ENCODE measurements at regions not wholly inside any gene's neighbourhood (a gene's known extent, or its start where the extent isn't known, plus 50 kb on each side); places are given as distances from the start of the nearest gene placed in this dataset.

DNA sequence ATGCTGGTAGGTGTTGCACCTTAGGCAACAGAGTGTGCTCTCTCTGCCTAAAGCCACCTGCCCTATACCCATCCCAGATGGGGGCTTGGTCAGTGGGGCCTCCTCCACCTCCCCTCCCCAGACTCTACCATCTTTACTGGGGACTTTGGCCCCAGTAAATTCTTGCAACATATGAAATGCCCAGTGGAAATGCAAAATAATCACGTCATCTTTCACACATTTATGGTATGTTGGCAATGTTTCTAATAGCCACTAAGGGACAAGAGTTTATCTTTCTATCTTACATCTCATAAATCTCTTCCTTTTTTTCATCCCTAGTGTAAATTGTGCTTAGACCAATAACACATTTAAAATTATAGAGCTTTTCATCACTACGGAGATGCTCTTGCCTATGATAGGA is 103.0 kb upstream of the MAML3 start:
- H3K36me3 ChIP-seq (ENCODE audit: control insufficient read depth, insufficient read depth, low read length) = no peaks in the 10 kb centered on the region
- WGBS, 2 experiments = 97 to 100% methylated on average over 2 of the region's 2 CpGs
- H3K4me3 ChIP-seq (ENCODE audit: insufficient read depth, low read depth, low read length) = no peak overlapping the region
- H3K9me3 ChIP-seq (ENCODE audit: control insufficient read depth, low read length) = no peaks in the 10 kb centered on the region
- peaks cover 4% of the 10 kb centered on the region for H3K27me3 ChIP-seq (ENCODE audit: control insufficient read depth, insufficient read depth, low read length, poor library complexity, severe bottlenecking)
- H3K4me1 ChIP-seq (ENCODE audit: control insufficient read depth, insufficient read depth, low read length) = peaks cover 19% of the 10 kb centered on the region
- no peak overlapping the region for H3K27ac ChIP-seq (ENCODE audit: insufficient read depth, low read depth, low read length, poor library complexity, severe bottlenecking)

DNA sequence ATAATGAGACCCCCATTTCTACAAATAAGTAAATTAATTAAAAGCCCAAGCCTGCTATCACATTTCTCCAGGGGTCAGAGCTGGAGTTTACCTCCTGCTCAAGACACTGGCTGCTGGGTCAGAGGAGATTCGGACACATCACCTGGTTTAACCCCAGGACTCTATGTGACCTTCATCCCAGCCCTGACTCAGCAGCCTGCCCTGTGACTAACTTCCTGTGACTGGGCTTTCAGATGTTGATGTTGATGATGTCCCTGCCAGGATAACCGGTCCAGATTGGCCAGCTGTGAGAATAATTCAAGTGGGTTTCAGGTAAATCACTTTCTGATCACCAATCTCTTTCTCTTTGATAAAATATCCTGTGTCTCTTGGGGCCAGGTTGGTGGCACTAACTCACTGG is 102.4 kb upstream of the MAML3 start:
- Histone ChIP-seq H3K4me1 (ENCODE audit: control insufficient read depth, insufficient read depth, low read length) (peaks cover 20% of the 10 kb centered on the region), H3K27me3 (ENCODE audit: control insufficient read depth, insufficient read depth, low read length, poor library complexity, severe bottlenecking) (peaks cover 4% of the 10 kb centered on the region), H3K27ac (ENCODE audit: insufficient read depth, low read depth, low read length, poor library complexity, severe bottlenecking) (no peak overlapping the region), H3K36me3 (ENCODE audit: control insufficient read depth, insufficient read depth, low read length) (no peaks in the 10 kb centered on the region), H3K4me3 (ENCODE audit: insufficient read depth, low read depth, low read length) (no peak overlapping the region), H3K9me3 (ENCODE audit: control insufficient read depth, low read length) (no peaks in the 10 kb centered on the region)
- WGBS, 2 experiments = 69 to 77% methylated on average over 2 of the region's 2 CpGs

DNA sequence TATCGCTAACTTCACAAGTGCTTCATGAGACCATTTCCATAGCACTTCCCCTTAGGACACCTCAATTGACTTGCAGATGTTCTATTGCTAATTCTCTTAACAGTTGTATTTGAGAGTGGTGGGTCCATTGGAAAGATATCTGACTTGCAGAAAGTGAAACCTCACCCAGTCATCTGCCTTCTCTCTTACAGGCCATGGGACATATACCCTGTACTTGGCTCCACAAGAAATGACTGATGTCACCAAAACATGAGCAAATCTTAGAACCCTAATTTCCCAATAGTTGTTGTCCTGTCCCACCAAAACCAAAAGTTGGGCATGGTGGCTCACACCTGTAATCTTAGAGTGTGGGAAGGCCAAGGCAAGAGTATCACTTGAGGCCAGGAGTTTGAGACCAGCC is 101.9 kb upstream of the MAML3 start:
- 90 to 94% methylated on average over 1 of the region's 1 CpG for WGBS, 2 experiments

DNA sequence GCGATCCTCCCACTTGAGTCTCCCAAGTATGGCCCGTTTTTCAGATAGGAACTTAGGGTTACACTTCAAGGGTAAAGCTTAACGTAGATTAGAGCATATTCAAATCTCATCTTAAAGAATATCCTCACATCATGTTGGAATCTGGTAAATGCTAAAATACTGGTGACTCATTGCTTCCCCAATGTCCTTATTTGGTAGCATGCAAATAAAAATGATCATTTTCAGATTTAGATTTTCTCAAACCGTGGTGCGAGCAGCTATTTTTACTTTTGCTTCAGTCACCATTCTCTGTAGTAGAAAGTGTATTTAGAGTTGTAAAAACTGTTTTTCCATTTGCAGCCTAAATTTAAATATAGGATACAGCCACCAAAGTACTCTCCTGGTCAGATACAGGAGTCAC is 101.5 kb upstream of the MAML3 start:
- no peak overlapping the region for H3K27ac ChIP-seq (ENCODE audit: insufficient read depth, low read depth, low read length, poor library complexity, severe bottlenecking)
- 88 to 97% methylated on average over 5 of the region's 5 CpGs for WGBS, 2 experiments
- H3K4me1 ChIP-seq (ENCODE audit: control insufficient read depth, insufficient read depth, low read length) = peaks cover 24% of the 10 kb centered on the region
- H3K27me3 ChIP-seq (ENCODE audit: control insufficient read depth, insufficient read depth, low read length, poor library complexity, severe bottlenecking) = peaks cover 4% of the 10 kb centered on the region
- H3K36me3 ChIP-seq (ENCODE audit: control insufficient read depth, insufficient read depth, low read length) = no peaks in the 10 kb centered on the region
- H3K4me3 ChIP-seq (ENCODE audit: insufficient read depth, low read depth, low read length) = no peak overlapping the region
- H3K9me3 ChIP-seq (ENCODE audit: control insufficient read depth, low read length) = no peaks in the 10 kb centered on the region

More for the DNA sequence above, 101.9 kb upstream of the MAML3 start:
- no peaks in the 10 kb centered on the region for H3K36me3 ChIP-seq (ENCODE audit: control insufficient read depth, insufficient read depth, low read length)
- H3K4me1 ChIP-seq (ENCODE audit: control insufficient read depth, insufficient read depth, low read length) = peaks cover 24% of the 10 kb centered on the region
- H3K4me3 ChIP-seq (ENCODE audit: insufficient read depth, low read depth, low read length) = no peak overlapping the region
- H3K27ac ChIP-seq (ENCODE audit: insufficient read depth, low read depth, low read length, poor library complexity, severe bottlenecking) = no peak overlapping the region
- H3K27me3 ChIP-seq (ENCODE audit: control insufficient read depth, insufficient read depth, low read length, poor library complexity, severe bottlenecking) = peaks cover 4% of the 10 kb centered on the region
- H3K9me3 ChIP-seq (ENCODE audit: control insufficient read depth, low read length) = no peaks in the 10 kb centered on the region

DNA sequence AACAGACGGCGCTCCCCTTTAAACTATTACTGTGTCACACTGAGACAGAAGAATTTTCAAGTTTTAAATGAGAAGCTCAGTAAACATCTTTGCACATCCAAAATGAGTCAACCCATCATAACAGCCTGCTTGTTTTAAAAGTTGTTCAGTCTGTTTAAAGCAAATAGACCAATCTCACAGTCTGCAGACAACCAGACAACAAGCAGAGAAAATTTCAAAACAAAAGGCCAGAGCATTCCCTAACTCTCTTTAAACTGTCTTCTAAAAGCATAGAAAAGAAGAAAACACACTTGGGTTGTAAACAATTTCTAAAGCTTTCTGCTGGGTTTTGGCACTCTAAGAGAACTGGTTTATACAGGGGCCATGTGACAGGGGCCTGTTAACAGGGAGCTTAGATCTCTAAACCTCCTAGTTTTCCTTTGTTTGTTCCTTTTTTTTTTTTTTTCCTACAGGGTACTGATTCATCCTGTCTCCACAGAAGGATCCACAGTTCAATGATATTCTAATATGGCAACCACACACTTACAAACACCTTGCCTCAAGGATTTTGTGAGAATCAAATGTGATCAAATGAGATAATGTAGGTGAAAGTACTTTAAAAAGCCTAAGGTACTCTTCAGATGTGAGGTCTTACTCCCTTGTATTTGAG is 100.8 kb upstream of the MAML3 start:
- Histone ChIP-seq H3K9me3 (ENCODE audit: control insufficient read depth, low read length) (no peaks in the 10 kb centered on the region), H3K4me1 (ENCODE audit: control insufficient read depth, insufficient read depth, low read length) (peaks cover 24% of the 10 kb centered on the region), H3K27ac (ENCODE audit: insufficient read depth, low read depth, low read length, poor library complexity, severe bottlenecking) (no peak overlapping the region), H3K4me3 (ENCODE audit: insufficient read depth, low read depth, low read length) (no peak overlapping the region), H3K27me3 (ENCODE audit: control insufficient read depth, insufficient read depth, low read length, poor library complexity, severe bottlenecking) (peaks cover 4% of the 10 kb centered on the region), H3K36me3 (ENCODE audit: control insufficient read depth, insufficient read depth, low read length) (no peaks in the 10 kb centered on the region)
- WGBS, 2 experiments = 95 to 98% methylated on average over 2 of the region's 2 CpGs

DNA sequence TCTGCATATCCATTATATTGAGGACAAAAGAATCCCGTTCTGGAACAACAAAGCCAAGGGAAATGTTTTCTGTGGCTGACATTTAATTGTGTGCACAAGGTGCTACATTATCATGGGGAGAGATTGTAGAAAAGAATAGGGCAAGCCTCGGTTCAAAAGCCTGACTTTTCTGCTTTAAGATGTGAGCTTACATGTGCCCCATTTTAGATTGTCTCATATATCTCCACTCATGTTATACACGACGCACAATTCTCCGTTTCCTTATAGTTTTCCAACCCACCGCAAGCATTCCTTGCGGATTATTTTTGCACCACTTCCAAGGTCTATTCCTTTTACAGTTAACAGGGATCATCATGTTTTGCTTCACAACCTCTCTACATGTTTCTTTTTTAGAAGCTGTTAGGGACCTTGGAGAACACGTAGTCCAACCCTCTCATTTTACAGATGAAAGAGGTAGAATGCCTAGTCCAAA is 99.6 kb upstream of the MAML3 start:
- Histone ChIP-seq H3K4me1 (ENCODE audit: control insufficient read depth, insufficient read depth, low read length) (peaks cover 24% of the 10 kb centered on the region), H3K27ac (ENCODE audit: insufficient read depth, low read depth, low read length, poor library complexity, severe bottlenecking) (peak overlapping the region; percentile 21), H3K9me3 (ENCODE audit: control insufficient read depth, low read length) (no peaks in the 10 kb centered on the region), H3K4me3 (ENCODE audit: insufficient read depth, low read depth, low read length) (no peak overlapping the region), H3K27me3 (ENCODE audit: control insufficient read depth, insufficient read depth, low read length, poor library complexity, severe bottlenecking) (peaks cover 4% of the 10 kb centered on the region), H3K36me3 (ENCODE audit: control insufficient read depth, insufficient read depth, low read length) (no peaks in the 10 kb centered on the region)
- 67 to 68% methylated on average over 8 of the region's 8 CpGs for WGBS, 2 experiments

DNA sequence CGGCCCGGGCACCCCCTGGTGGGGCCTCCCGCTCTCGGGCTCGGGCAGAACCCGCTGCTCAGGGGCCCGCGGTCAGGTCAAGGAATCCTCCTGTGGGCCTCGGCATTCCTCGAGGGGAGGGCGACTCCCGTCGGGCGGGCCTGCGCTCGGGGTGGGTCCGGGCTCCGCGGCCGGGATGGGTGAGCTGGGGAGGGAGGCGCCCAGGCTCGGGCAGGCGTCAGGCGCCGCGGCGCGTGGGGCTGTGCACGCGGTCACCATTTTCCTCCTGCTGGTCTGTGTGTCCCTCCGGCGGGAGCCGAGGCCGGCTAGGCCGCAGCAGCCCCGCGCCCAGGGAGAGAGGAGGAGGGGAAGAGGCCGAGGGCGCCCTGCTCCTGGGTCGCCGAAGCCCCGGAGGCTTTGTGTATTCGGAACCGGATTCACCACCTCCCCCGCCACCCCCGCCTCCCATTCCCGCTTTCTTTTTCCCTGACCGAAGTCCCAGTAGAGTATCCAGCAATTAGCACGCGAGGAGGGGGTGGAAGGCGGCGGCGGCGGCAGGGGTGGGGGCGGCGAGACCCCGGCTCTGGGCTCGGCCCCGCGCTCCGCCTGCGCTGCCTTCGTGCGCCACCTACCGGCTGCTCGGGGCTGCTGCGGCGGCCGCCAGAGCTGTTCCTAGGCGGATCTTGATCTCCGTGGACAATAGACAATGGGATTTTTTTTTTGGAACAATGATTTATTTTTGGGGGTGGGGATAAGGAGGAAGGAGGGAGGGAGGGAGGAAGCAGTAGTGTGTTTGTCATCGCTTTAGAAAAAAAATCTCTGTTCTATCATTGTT is 99.0 kb upstream of the MAML3 start:
- no peaks in the 10 kb centered on the region for H3K9me3 ChIP-seq (ENCODE audit: control insufficient read depth, low read length)
- no peaks in the 10 kb centered on the region for H3K36me3 ChIP-seq (ENCODE audit: control insufficient read depth, insufficient read depth, low read length)
- peak overlapping the region; percentile 34 for H3K4me3 ChIP-seq (ENCODE audit: insufficient read depth, low read depth, low read length)
- WGBS, 2 experiments = 1% methylated on average over 70 to 72 of the region's 72 CpGs
- H3K27ac ChIP-seq (ENCODE audit: insufficient read depth, low read depth, low read length, poor library complexity, severe bottlenecking) = no peak overlapping the region
- peaks cover 24% of the 10 kb centered on the region for H3K4me1 ChIP-seq (ENCODE audit: control insufficient read depth, insufficient read depth, low read length)
- peaks cover 4% of the 10 kb centered on the region for H3K27me3 ChIP-seq (ENCODE audit: control insufficient read depth, insufficient read depth, low read length, poor library complexity, severe bottlenecking)

DNA sequence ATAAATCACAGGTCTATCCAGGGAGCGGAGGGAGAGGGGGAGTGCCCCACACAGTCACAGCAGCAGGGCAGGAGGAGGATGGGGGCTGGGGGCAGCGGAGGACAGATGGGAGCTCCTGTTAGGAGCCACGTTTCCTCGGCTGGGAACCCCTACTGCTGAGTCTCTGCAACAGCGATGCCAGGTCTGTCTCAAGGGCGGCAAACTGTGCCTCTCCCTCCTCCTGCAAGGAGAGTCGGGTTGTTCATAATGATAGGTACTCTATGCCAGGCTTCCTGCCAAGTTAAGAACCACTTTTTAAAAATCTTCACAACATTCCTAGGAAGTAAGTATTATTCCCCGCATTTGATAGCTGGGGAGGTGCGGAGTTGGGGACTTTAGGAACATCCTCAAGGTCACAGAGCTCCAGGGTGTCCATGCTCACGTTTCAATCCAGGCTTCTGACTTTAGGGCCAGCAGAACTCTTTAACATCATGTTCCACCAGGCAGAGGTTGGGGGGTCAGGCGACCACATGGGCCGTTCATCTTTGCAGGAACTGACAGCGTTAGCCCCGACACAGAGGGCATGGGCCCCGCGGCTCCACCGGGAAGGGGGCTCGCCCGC is 98.3 kb upstream of the MAML3 start:
- Histone ChIP-seq H3K4me3 (ENCODE audit: insufficient read depth, low read depth, low read length) (peak overlapping the region; percentile 34), H3K27ac (ENCODE audit: insufficient read depth, low read depth, low read length, poor library complexity, severe bottlenecking) (no peak overlapping the region), H3K9me3 (ENCODE audit: control insufficient read depth, low read length) (no peaks in the 10 kb centered on the region), H3K4me1 (ENCODE audit: control insufficient read depth, insufficient read depth, low read length) (peaks cover 24% of the 10 kb centered on the region), H3K27me3 (ENCODE audit: control insufficient read depth, insufficient read depth, low read length, poor library complexity, severe bottlenecking) (peaks cover 4% of the 10 kb centered on the region), H3K36me3 (ENCODE audit: control insufficient read depth, insufficient read depth, low read length) (no peaks in the 10 kb centered on the region)
- WGBS, 2 experiments = 20% methylated on average over 19 of the region's 19 CpGs

DNA sequence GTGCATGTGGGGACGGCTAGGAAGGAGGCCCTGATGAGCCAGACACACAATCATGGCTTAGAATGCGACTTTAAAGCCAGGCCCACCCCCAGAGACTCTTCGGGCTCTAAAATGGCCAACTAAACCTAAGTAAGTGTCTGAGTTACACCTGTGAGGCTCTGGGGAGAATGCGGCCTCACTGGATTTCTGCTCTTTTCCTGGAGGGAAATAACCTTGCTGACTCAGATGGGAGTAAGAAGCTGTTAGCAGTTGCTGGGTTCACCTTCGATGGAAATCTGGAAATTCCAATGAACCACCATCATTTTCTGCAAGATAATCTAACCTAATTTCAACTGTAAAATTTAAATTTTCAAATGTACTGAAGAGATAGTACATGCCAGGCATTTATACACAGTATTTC is 97.6 kb upstream of the MAML3 start:
- H3K9me3 ChIP-seq (ENCODE audit: control insufficient read depth, low read length) = no peaks in the 10 kb centered on the region
- no peak overlapping the region for H3K4me3 ChIP-seq (ENCODE audit: insufficient read depth, low read depth, low read length)
- H3K27me3 ChIP-seq (ENCODE audit: control insufficient read depth, insufficient read depth, low read length, poor library complexity, severe bottlenecking) = peaks cover 4% of the 10 kb centered on the region
- no peak overlapping the region for H3K27ac ChIP-seq (ENCODE audit: insufficient read depth, low read depth, low read length, poor library complexity, severe bottlenecking)
- no peaks in the 10 kb centered on the region for H3K36me3 ChIP-seq (ENCODE audit: control insufficient read depth, insufficient read depth, low read length)
- H3K4me1 ChIP-seq (ENCODE audit: control insufficient read depth, insufficient read depth, low read length) = peaks cover 24% of the 10 kb centered on the region
- WGBS, 2 experiments = 88 to 93% methylated on average over 5 of the region's 5 CpGs

DNA sequence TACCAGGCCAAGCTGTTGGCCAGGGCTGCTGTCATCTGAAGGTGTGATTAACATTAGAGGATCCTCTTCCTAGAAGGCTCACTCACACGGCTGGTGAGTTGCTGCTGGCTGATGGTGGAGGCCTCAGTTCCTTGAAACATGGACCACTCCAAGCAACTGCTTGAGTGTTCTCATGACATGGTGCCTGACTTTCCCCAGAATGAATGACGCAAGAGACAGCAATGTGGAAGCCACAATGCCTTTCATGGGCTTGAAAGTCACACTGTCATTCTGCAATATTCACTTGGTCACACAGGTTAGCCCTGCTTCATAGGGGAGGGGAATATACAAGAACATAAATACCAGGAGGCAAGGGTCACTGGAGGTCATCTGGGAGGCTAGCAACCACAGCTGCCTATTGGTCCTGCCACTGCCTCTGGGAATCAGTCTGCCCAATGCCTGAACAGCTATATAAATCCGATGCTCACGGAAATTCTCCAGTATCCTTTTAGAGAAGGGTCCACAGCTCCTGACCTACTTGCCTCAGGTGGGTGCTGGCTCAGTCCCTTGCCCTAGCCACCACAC is 97.1 kb upstream of the MAML3 start:
- H3K4me1 ChIP-seq (ENCODE audit: control insufficient read depth, insufficient read depth, low read length) = peaks cover 24% of the 10 kb centered on the region
- no peak overlapping the region for H3K4me3 ChIP-seq (ENCODE audit: insufficient read depth, low read depth, low read length)
- no peak overlapping the region for H3K27ac ChIP-seq (ENCODE audit: insufficient read depth, low read depth, low read length, poor library complexity, severe bottlenecking)
- 86 to 87% methylated on average over 4 of the region's 4 CpGs for WGBS, 2 experiments
- H3K9me3 ChIP-seq (ENCODE audit: control insufficient read depth, low read length) = no peaks in the 10 kb centered on the region
- no peaks in the 10 kb centered on the region for H3K36me3 ChIP-seq (ENCODE audit: control insufficient read depth, insufficient read depth, low read length)
- H3K27me3 ChIP-seq (ENCODE audit: control insufficient read depth, insufficient read depth, low read length, poor library complexity, severe bottlenecking) = peaks cover 4% of the 10 kb centered on the region
